Activated CD8-positive, alpha-beta T cell treated with anti-CD3 and anti-CD28 coated beads, Interleukin-2, amount 10 ng/mL, durations not matched to agents 7 days and 5 days (primary cell): ENCODE measurements at regions not wholly inside any gene's neighbourhood (a gene's known extent, or its start where the extent isn't known, plus 50 kb on each side); places are given as distances from the start of the nearest gene placed in this dataset.

Source experiments
- ATAC-seq: fragments of 150-1000 bp; cut with Tn5 transposase; one replicate; pipeline ENCODE4 v1.10.0; 2021; ENCODE audit warnings: moderate library complexity
- CTCF ChIA-PET: fragments of 350-600 bp; sonication (Branson Sonifier 250); formaldehyde crosslinking; loops from one replicate; lab custom pipeline; 2021; ENCODE audit warnings: antibody characterized with exemption; lab: Charles Lee
- POLR2A ChIA-PET: fragments of 350-600 bp; sonication (Branson Sonifier 250); formaldehyde crosslinking; loops from one replicate; lab custom pipeline; 2021; ENCODE audit warnings: antibody characterized with exemption; lab: Charles Lee
- DNase-seq: peaks from one replicate; pipeline ENCODE4 v3.0.0-alpha.2; 2020
- H3K27ac Mint-ChIP-seq: one replicate; pipeline ENCODE4 v1.8.0; 2021; ENCODE audit warnings: mild to moderate bottlenecking, mixed read lengths
- H3K27me3 Mint-ChIP-seq: one replicate; pipeline ENCODE4 v1.8.0; 2021; ENCODE audit warnings: low read depth, mixed read lengths
- H3K36me3 Mint-ChIP-seq: one replicate; pipeline ENCODE4 v1.8.0; 2021; ENCODE audit warnings: low read depth, mixed read lengths
- H3K4me1 Mint-ChIP-seq: one replicate; pipeline ENCODE4 v1.8.0; 2021; ENCODE audit warnings: low read depth, mixed read lengths
- H3K4me3 Mint-ChIP-seq: one replicate; pipeline ENCODE4 v1.8.0; 2021; ENCODE audit warnings: mild to moderate bottlenecking, mixed read lengths
- H3K9me3 Mint-ChIP-seq: one replicate; pipeline ENCODE4 v1.8.0; 2022; ENCODE audit warnings: mixed read lengths; ENCODE audit not compliant: insufficient read depth

DNA sequence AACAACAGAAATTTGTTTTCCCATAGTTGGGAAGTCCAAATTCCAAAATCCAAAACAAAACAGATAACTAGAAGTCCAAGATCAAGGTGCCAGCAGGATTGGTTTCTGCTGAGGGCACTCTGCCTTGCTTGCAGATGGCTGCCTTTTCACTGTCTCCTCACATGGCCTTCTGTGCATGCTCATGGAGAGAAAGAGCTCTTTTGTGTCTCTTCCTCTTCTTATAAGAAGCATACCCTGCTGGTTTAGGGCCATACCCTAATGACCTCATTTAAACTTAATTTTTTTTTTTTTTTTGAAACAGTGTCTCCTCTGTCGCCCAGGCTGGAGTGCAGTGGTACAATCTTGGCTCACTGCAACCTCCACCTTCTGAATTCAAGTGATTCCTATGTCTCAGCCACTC, 1974.1 kb upstream of the PCDH20 start:
- Mint-ChIP-seq H3K4me3 (no peak overlapping the region), H3K36me3 (no peaks in the 10 kb centered on the region), H3K9me3 (peaks cover 8% of the 10 kb centered on the region), H3K27me3 (no peaks in the 10 kb centered on the region), H3K27ac (no peak overlapping the region), H3K4me1 (no peaks in the 10 kb centered on the region)
- POLR2A ChIA-PET: no interaction called here
- CTCF ChIA-PET: no interaction called here
- ATAC-seq (no peak), DNase-seq (no peak)

DNA sequence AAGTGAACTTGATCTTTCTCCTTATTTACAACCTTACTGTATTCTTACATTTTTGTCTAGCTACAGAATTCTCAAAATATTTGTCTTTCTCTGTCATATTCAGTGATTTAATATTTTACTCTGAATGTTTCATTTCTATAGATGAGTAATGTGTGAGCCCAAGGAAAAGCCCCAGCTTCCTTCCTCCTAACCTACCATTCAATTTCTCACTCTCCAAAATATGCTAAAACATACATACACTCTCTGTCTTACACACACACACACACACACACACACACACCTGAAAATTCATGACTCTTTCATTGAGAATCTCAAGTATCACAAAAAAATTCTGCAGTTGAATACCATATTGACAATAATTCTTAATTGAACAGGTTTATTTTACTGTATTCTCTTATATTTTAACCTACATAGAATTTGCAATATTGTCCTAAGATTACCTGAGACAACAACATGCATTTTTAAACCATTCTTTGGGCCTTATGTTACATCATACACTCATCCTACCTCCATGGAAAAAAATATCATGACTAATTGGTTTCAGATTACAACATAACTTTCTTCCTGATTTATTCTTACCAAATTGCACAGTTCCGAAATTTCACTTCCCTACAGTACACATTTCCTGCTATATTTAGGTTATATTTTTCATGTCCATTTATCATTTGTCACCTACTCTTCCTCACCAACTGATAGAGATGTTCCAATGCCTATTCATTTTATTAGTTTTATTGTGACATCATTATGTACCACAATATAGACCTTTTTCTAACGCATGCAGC, 1965.6 kb upstream of the PCDH20 start:
- DNase-seq: no peak
- no peak for ATAC-seq
- Mint-ChIP-seq H3K36me3 (no peaks in the 10 kb centered on the region), H3K9me3 (peaks cover 24% of the 10 kb centered on the region), H3K4me3 (no peak overlapping the region), H3K27ac (no peak overlapping the region), H3K27me3 (no peaks in the 10 kb centered on the region), H3K4me1 (no peaks in the 10 kb centered on the region)
- POLR2A ChIA-PET: no interaction called here
- CTCF ChIA-PET: no interaction called here

DNA sequence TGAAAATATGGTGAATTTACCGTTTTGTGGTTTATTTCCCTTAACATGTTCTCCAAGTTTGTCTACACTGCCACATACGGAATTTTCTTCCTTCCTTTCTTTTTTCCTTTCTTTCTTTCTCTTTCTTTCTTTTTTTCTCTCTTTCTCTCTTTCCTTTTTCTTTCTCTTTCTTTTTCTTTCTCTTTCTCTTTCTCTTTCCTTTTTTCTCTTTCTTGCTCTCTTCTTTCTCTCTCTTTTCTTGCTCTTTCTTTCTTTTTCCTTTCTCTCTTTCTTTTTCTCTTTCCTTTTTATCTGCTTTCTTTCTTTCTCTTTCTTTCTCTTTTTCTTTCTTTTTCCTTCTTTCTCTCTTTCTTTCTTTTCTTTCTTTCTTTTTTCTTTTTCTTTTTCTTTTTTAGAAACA, 1962.3 kb upstream of the PCDH20 start:
- peaks cover 14% of the 10 kb centered on the region for H3K9me3 Mint-ChIP-seq
- no peak overlapping the region for H3K4me3 Mint-ChIP-seq
- ATAC-seq: no peak
- POLR2A ChIA-PET: no interaction called here
- H3K36me3 Mint-ChIP-seq: no peaks in the 10 kb centered on the region
- CTCF ChIA-PET: no interaction called here
- no peaks in the 10 kb centered on the region for H3K4me1 Mint-ChIP-seq
- no peak overlapping the region for H3K27ac Mint-ChIP-seq
- no peaks in the 10 kb centered on the region for H3K27me3 Mint-ChIP-seq
- DNase-seq: no peak

GRCh38 chr13:63370101-63370500, 1954.5 kb upstream of the PCDH20 start:
- no peaks in the 10 kb centered on the region for H3K4me1 Mint-ChIP-seq
- no peak overlapping the region for H3K4me3 Mint-ChIP-seq
- H3K27me3 Mint-ChIP-seq: no peaks in the 10 kb centered on the region
- H3K9me3 Mint-ChIP-seq: peaks cover 15% of the 10 kb centered on the region
- no peak overlapping the region for H3K27ac Mint-ChIP-seq
- ChIA-PET POLR2A (no interaction called here), CTCF (no interaction called here)
- no peaks in the 10 kb centered on the region for H3K36me3 Mint-ChIP-seq
- no peak for DNase-seq
- ATAC-seq: no peak

- no peaks in the 10 kb centered on the region for H3K27me3 Mint-ChIP-seq
- no peaks in the 10 kb centered on the region for H3K4me1 Mint-ChIP-seq
- DNase-seq (no peak), ATAC-seq (no peak)
- ChIA-PET CTCF (no interaction called here), POLR2A (no interaction called here)
- H3K9me3 Mint-ChIP-seq: peaks cover 15% of the 10 kb centered on the region
- no peak overlapping the region for H3K4me3 Mint-ChIP-seq
- H3K27ac Mint-ChIP-seq: no peak overlapping the region
- H3K36me3 Mint-ChIP-seq: no peaks in the 10 kb centered on the region
Measured at GRCh38 chr13:63367522-63368198, 1952.0 kb upstream of the PCDH20 start.

- Mint-ChIP-seq H3K4me3 (no peak overlapping the region), H3K9me3 (peaks cover 16% of the 10 kb centered on the region), H3K4me1 (no peaks in the 10 kb centered on the region), H3K36me3 (no peaks in the 10 kb centered on the region), H3K27ac (no peak overlapping the region), H3K27me3 (no peaks in the 10 kb centered on the region)
- CTCF ChIA-PET: no interaction called here
- no peak for DNase-seq
- POLR2A ChIA-PET: no interaction called here
- no peak for ATAC-seq
Measured at GRCh38 chr13:63364159-63364558, 1948.5 kb upstream of the PCDH20 start.

- no peaks in the 10 kb centered on the region for H3K27me3 Mint-ChIP-seq
- H3K36me3 Mint-ChIP-seq: no peaks in the 10 kb centered on the region
- no peak overlapping the region for H3K27ac Mint-ChIP-seq
- ChIA-PET CTCF (no interaction called here), POLR2A (no interaction called here)
- H3K4me1 Mint-ChIP-seq: no peaks in the 10 kb centered on the region
- no peak for DNase-seq
- ATAC-seq: no peak
- no peak overlapping the region for H3K4me3 Mint-ChIP-seq
- peaks cover 19% of the 10 kb centered on the region for H3K9me3 Mint-ChIP-seq
Measured at GRCh38 chr13:63351533-63351932, 1935.9 kb upstream of the PCDH20 start.

GRCh38 chr13:63351081-63351480, 1935.4 kb upstream of the PCDH20 start:
- Mint-ChIP-seq H3K27ac (no peak overlapping the region), H3K4me3 (no peak overlapping the region), H3K27me3 (no peaks in the 10 kb centered on the region), H3K4me1 (no peaks in the 10 kb centered on the region), H3K36me3 (no peaks in the 10 kb centered on the region), H3K9me3 (peaks cover 15% of the 10 kb centered on the region)
- DNase-seq (no peak), ATAC-seq (no peak)
- ChIA-PET CTCF (no interaction called here), POLR2A (no interaction called here)

- H3K4me1 Mint-ChIP-seq: no peaks in the 10 kb centered on the region
- peaks cover 16% of the 10 kb centered on the region for H3K9me3 Mint-ChIP-seq
- no peaks in the 10 kb centered on the region for H3K27me3 Mint-ChIP-seq
- H3K4me3 Mint-ChIP-seq: no peak overlapping the region
- POLR2A ChIA-PET: no interaction called here
- CTCF ChIA-PET: no interaction called here
- no peaks in the 10 kb centered on the region for H3K36me3 Mint-ChIP-seq
- ATAC-seq: no peak
- no peak overlapping the region for H3K27ac Mint-ChIP-seq
- no peak for DNase-seq
Measured at GRCh38 chr13:63345835-63346234, 1930.2 kb upstream of the PCDH20 start.

GRCh38 chr13:63344711-63345110, 1929.1 kb upstream of the PCDH20 start:
- no peak for DNase-seq
- POLR2A ChIA-PET: no interaction called here
- no peaks in the 10 kb centered on the region for H3K27me3 Mint-ChIP-seq
- H3K4me3 Mint-ChIP-seq: no peak overlapping the region
- no peaks in the 10 kb centered on the region for H3K4me1 Mint-ChIP-seq
- CTCF ChIA-PET: no interaction called here
- no peak overlapping the region for H3K27ac Mint-ChIP-seq
- H3K36me3 Mint-ChIP-seq: no peaks in the 10 kb centered on the region
- peaks cover 12% of the 10 kb centered on the region for H3K9me3 Mint-ChIP-seq
- no peak for ATAC-seq

DNA sequence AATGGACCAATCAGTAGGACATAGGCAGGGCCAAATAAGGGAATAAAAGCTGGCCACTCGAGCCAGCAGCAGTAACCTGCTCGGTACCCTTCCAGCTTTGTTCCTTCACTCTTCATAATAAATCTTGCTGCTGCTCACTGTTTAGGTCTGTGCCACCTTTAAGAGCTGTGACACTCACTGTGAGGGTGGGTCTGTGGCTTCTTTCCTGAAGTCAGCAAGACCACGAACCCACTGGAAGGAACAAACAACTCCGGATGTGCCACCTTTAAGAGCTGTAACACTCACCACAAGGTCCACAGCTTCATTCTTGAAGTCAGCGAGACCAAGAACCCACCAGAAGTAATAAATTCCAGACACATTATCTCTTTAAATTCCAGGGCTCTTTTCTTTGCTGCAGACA, 1922.3 kb upstream of the PCDH20 start:
- no peaks in the 10 kb centered on the region for H3K36me3 Mint-ChIP-seq
- no peak for DNase-seq
- H3K27me3 Mint-ChIP-seq: no peaks in the 10 kb centered on the region
- ChIA-PET CTCF (no interaction called here), POLR2A (no interaction called here)
- no peak overlapping the region for H3K27ac Mint-ChIP-seq
- H3K4me1 Mint-ChIP-seq: no peaks in the 10 kb centered on the region
- ATAC-seq: no peak
- no peak overlapping the region for H3K4me3 Mint-ChIP-seq
- H3K9me3 Mint-ChIP-seq: peaks cover 19% of the 10 kb centered on the region

DNA sequence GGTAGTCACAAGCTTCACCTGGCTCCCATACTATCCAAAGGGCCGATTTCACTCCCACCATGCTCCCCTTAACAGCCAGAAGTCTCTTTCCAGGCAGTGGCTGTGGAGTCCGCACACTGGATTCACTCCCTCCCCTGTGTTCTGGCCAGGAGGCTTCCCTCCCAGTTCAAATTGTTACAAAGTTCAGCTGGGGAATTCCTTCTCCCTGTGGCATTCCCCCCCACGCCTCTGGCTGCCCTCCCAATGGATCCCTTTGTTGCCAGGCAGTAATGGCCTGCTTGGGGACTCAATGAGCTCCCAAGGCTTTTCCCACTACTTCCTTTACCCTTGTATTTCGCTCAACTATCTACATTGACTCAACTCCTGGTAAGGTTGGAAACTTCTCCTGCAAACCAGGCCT, 1921.4 kb upstream of the PCDH20 start:
- Mint-ChIP-seq H3K27me3 (no peaks in the 10 kb centered on the region), H3K4me1 (no peaks in the 10 kb centered on the region), H3K36me3 (no peaks in the 10 kb centered on the region), H3K9me3 (peaks cover 14% of the 10 kb centered on the region), H3K4me3 (no peak overlapping the region), H3K27ac (no peak overlapping the region)
- POLR2A ChIA-PET: no interaction called here
- no peak for DNase-seq
- CTCF ChIA-PET: no interaction called here
- ATAC-seq: no peak
